Right lobe of liver (tissue), 4 donors: ENCODE measurements at regions not wholly inside any gene's neighbourhood (a gene's known extent, or its start where the extent isn't known, plus 50 kb on each side); places are given as distances from the start of the nearest gene placed in this dataset.

Source experiments
- POLR2A ChIP-seq: fragments of 450-650 bp; IDR thresholded peaks from one replicate; pipeline ENCODE4 v1.6.1; 2017; ENCODE audit warnings: antibody characterized with exemption, mild to moderate bottlenecking
- TF ChIP-seq, protein P1 (sequence below), 4 donors: fragments of 200-600 bp in 3 of 4; fragments of 450-650 bp in 1 of 4; IDR thresholded peaks; one replicate each; pipeline versions ENCODE4 v1.5.1 to v1.8.0; 2016 to 2022; ENCODE audit warnings: antibody characterized with exemption in 4 of 4, mild to moderate bottlenecking in 2 of 4
- donor health status: DM: no; HTN: no; CAD: no.
- donor health status: DM: no; HTN: no; CAD: no.
- donor health status: DM: no; HTN: yes; CAD: no.

- TF ChIP-seq, protein P1, sequence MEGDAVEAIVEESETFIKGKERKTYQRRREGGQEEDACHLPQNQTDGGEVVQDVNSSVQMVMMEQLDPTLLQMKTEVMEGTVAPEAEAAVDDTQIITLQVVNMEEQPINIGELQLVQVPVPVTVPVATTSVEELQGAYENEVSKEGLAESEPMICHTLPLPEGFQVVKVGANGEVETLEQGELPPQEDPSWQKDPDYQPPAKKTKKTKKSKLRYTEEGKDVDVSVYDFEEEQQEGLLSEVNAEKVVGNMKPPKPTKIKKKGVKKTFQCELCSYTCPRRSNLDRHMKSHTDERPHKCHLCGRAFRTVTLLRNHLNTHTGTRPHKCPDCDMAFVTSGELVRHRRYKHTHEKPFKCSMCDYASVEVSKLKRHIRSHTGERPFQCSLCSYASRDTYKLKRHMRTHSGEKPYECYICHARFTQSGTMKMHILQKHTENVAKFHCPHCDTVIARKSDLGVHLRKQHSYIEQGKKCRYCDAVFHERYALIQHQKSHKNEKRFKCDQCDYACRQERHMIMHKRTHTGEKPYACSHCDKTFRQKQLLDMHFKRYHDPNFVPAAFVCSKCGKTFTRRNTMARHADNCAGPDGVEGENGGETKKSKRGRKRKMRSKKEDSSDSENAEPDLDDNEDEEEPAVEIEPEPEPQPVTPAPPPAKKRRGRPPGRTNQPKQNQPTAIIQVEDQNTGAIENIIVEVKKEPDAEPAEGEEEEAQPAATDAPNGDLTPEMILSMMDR (IDR thresholded peaks at IDR 0.05): no peak
- TF ChIP-seq POLR2A: no peak
These were observed 215.0 kb upstream of the CDIN1 start for GRCh38 chr15:36364377-36364776.
